ENCODE measurements at regions not wholly inside any gene's neighbourhood (a gene's known extent, or its start where the extent isn't known, plus 50 kb on each side); places are given as distances from the start of the nearest gene placed in this dataset.

- TF ChIP-seq CTCF (IDR thresholded peaks at IDR 0.05), result no peak
- no peak for TF ChIP-seq POLR2A (IDR thresholded peaks at IDR 0.05)
Measured at GRCh38 chr3:132087356-132087755, 52.5 kb upstream of the CPNE4 start.
